ENCODE measurements at regions not wholly inside any gene's neighbourhood (a gene's known extent, or its start where the extent isn't known, plus 50 kb on each side); places are given as distances from the start of the nearest gene placed in this dataset.

GRCh38 chr12:33639975-33640374 lies 200.4 kb upstream of the SYT10 start (continued):
- TF ChIP-seq CTCF (conservative IDR thresholded peaks at IDR 0.05; ENCODE audit: low read depth in 2 of 2): no peak
- no peak for TF ChIP-seq JUNB (IDR thresholded peaks at IDR 0.05; ENCODE audit: unreplicated experiment)
- TF ChIP-seq POLR2AphosphoS5 (IDR thresholded peaks at IDR 0.05; ENCODE audit: low read depth): no peak

GRCh38 chr12:33649992-33650391 lies 210.4 kb upstream of the SYT10 start:
- H4K20me1 ChIP-seq (replicated peaks; ENCODE audit: insufficient read depth): no peaks in the 10 kb centered on the region
- DNase-seq (ENCODE audit: low spot score) (peak; percentile 77), ATAC-seq (peak; percentile 75; the same call in 2 of the 3 replicates)
- peaks cover 9% of the 10 kb centered on the region; the same call in 1 of the 2 replicates for H3K4me1 ChIP-seq (ENCODE audit: insufficient read depth)
- Mint-ChIP-seq H3K9me3 (peaks cover 67% of the 10 kb centered on the region), H3K4me3 (no peak overlapping the region), H3K27ac (no peak overlapping the region), H3K27me3 (ENCODE audit: insufficient read depth, low read depth, poor library complexity) (peaks cover 3% of the 10 kb centered on the region), H3K36me3 (ENCODE audit: low read depth) (peaks cover 67% of the 10 kb centered on the region), H3K4me1 (peaks cover 2% of the 10 kb centered on the region; the same call in 2 of the 3 replicates)
- TF ChIP-seq NANOG (IDR thresholded peaks at IDR 0.05; ENCODE audit: borderline replicate concordance) (peak; percentile 95), EZH2 (IDR thresholded peaks at IDR 0.05; ENCODE audit: low read depth, unreplicated experiment) (no peak), JUNB (IDR thresholded peaks at IDR 0.05; ENCODE audit: unreplicated experiment) (no peak), POLR2AphosphoS5 (IDR thresholded peaks at IDR 0.05; ENCODE audit: low read depth) (0 out of 2 replicates have a peak, but pooled peaks have one; percentile 38), CREB1 (CRISPR knock-in tag; IDR thresholded peaks at IDR 0.05; ENCODE audit: low read depth) (peak; percentile 9; the same call in 1 of the 2 replicates), ZNF462 (CRISPR knock-in tag; IDR thresholded peaks at IDR 0.05) (0 out of 2 replicates have a peak, but pooled peaks have one; percentile 22)
- H3F3A ChIP-seq (replicated peaks; ENCODE audit: low read depth): no peaks in the 10 kb centered on the region
- no peaks in the 10 kb centered on the region for H3K27me3 ChIP-seq (ENCODE audit: insufficient read depth)
- H3K79me2 ChIP-seq (replicated peaks; ENCODE audit: insufficient read depth): no peaks in the 10 kb centered on the region
- H3K4me3 ChIP-seq: no peak overlapping the region
- peak overlapping the region; percentile 88 for H3K27ac ChIP-seq (ENCODE audit: low read depth)
- no peaks in the 10 kb centered on the region for H3K9me2 ChIP-seq (ENCODE audit: insufficient read depth)
- peaks cover 5% of the 10 kb centered on the region; the same call in 1 of the 2 replicates for H3K36me3 ChIP-seq (ENCODE audit: insufficient read depth)
- H2AFZ ChIP-seq: no peak overlapping the region
- H3K4me2 ChIP-seq: 0 out of 2 replicates have a peak overlapping the region, but pooled peaks have one; percentile 29
